Left ventricle myocardium inferior (tissue), 1 donor: ENCODE measurements at regions not wholly inside any gene's neighbourhood (a gene's known extent, or its start where the extent isn't known, plus 50 kb on each side); places are given as distances from the start of the nearest gene placed in this dataset.

ENCODE experiments used
- DNase-seq: peaks from one replicate; pipeline ENCODE4 v3.0.0-alpha.2; 2020
- H3K27ac ChIP-seq: fragments of 200-600 bp; replicated peaks from 2 replicates; pipeline ENCODE4 v1.8.0; 2021
- H3K27me3 ChIP-seq: fragments of 200-600 bp; 2 replicates; pipeline ENCODE4 v1.8.0; 2021; ENCODE audit warnings: low read depth
- H3K36me3 ChIP-seq: fragments of 200-600 bp; 2 replicates; pipeline ENCODE4 v1.8.0; 2021
- H3K4me1 ChIP-seq: fragments of 200-600 bp; 2 replicates; pipeline ENCODE4 v1.8.0; 2021
- H3K4me3 ChIP-seq: fragments of 200-600 bp; 2 replicates; pipeline ENCODE4 v1.8.0; 2021; ENCODE audit warnings: mild to moderate bottlenecking, moderate library complexity
- H3K9me3 ChIP-seq: fragments of 200-600 bp; replicated peaks from 2 replicates; pipeline ENCODE4 v1.8.0; 2021
- intact Hi-C: fragments of 100-400 bp; cut with micrococcal nuclease; formaldehyde crosslinking; loops from one replicate; pipeline ENCODE4 v1.11.0; 2022
- TF ChIP-seq, protein P1 (sequence below): fragments of 200-600 bp; IDR thresholded peaks from 2 replicates; pipeline ENCODE4 v1.8.0; 2021; ENCODE audit warnings: antibody characterized with exemption, mild to moderate bottlenecking, borderline replicate concordance
- donor health status: DM: no; HTN: yes; CAD: no; lungs with severe emphysema.

DNA sequence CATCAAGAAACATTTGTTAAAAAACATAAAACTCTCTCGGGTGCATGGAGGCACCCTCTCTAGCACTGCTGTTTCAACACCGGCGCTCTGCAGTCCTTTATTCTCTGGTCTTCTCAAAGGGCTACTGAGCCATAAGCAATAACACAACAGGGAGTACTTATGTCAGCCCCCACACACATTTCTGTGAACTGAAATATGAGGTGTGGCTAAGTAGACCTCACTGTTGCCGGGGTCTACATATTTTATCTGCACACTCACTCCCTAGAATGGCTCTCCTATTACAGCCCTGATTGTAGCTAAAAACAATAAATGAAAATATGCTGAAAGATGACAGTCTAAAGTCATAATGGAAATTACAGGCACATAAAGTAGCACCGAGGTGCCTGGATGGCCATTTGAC is 235.1 kb downstream of the GRB14 start:
- Histone ChIP-seq H3K36me3 (no peaks in the 10 kb centered on the region), H3K27me3 (no peaks in the 10 kb centered on the region), H3K9me3 (no peaks in the 10 kb centered on the region), H3K4me3 (no peak overlapping the region), H3K4me1 (no peaks in the 10 kb centered on the region), H3K27ac (no peak overlapping the region)
- TF ChIP-seq, protein P1, sequence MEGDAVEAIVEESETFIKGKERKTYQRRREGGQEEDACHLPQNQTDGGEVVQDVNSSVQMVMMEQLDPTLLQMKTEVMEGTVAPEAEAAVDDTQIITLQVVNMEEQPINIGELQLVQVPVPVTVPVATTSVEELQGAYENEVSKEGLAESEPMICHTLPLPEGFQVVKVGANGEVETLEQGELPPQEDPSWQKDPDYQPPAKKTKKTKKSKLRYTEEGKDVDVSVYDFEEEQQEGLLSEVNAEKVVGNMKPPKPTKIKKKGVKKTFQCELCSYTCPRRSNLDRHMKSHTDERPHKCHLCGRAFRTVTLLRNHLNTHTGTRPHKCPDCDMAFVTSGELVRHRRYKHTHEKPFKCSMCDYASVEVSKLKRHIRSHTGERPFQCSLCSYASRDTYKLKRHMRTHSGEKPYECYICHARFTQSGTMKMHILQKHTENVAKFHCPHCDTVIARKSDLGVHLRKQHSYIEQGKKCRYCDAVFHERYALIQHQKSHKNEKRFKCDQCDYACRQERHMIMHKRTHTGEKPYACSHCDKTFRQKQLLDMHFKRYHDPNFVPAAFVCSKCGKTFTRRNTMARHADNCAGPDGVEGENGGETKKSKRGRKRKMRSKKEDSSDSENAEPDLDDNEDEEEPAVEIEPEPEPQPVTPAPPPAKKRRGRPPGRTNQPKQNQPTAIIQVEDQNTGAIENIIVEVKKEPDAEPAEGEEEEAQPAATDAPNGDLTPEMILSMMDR: no peak
- intact Hi-C loops: no loop called here
- no peak for DNase-seq

DNA sequence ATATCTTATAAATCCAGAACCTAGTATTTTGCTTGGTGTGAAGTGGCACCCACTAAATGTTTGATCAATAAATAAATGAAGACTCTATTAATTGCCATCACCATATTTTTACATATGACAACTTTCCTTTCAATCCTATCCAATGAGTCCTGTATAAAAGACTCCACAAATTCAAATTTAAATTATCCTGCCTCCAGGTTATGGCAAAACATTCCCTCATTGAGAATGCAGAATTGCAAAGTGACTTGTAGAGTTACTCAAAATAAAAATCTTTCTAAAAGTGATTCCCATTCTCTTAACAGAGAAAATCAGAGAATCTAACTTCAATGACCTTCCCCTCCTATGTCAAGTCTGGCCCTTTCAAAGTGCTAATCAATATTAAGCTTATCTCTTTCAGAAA is 236.8 kb downstream of the GRB14 start:
- DNase-seq: no peak
- Histone ChIP-seq H3K9me3 (no peaks in the 10 kb centered on the region), H3K4me1 (no peaks in the 10 kb centered on the region), H3K27me3 (no peaks in the 10 kb centered on the region), H3K27ac (no peak overlapping the region), H3K4me3 (no peak overlapping the region), H3K36me3 (no peaks in the 10 kb centered on the region)
- TF ChIP-seq, protein P1: no peak
- intact Hi-C loops: no loop called here

GRCh38 chr2:164371916-164372315 is 249.4 kb downstream of the GRB14 start:
- no peak for DNase-seq
- H3K27ac ChIP-seq: no peak overlapping the region
- H3K36me3 ChIP-seq: no peaks in the 10 kb centered on the region
- H3K4me1 ChIP-seq: no peaks in the 10 kb centered on the region
- H3K9me3 ChIP-seq: peaks cover 10% of the 10 kb centered on the region
- TF ChIP-seq, protein P1: no peak
- H3K27me3 ChIP-seq: no peaks in the 10 kb centered on the region
- no peak overlapping the region for H3K4me3 ChIP-seq
- intact Hi-C loops: no loop called here

- no peak overlapping the region for H3K4me3 ChIP-seq
- intact Hi-C loops: no loop called here
Observed at GRCh38 chr2:164369366-164369765, 251.9 kb downstream of the GRB14 start.

DNA sequence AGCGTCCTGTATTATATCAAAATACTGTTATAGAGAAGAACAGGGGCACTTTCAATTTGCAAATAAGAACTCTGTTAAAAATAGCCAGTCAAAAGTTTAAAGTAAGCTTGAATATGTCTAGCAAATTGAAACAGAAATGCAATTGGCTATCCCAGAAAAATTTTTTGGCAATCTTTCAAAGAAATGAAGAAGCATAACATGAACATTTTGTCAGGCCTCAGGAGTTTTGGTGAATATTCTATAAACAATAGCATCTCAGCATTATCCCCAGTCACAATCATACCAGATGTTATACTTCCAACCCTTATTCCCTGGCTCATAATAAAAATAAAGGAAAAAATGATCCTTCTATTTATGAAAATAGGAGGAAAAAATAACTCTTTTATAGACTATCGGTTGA is 252.4 kb downstream of the GRB14 start:
- H3K27ac ChIP-seq: no peak overlapping the region
- intact Hi-C loops: no loop called here
- no peaks in the 10 kb centered on the region for H3K36me3 ChIP-seq
- H3K4me1 ChIP-seq: no peaks in the 10 kb centered on the region
- H3K9me3 ChIP-seq: peaks cover 10% of the 10 kb centered on the region
- TF ChIP-seq, protein P1: no peak
- no peak overlapping the region for H3K4me3 ChIP-seq
- no peaks in the 10 kb centered on the region for H3K27me3 ChIP-seq
- no peak for DNase-seq

More at GRCh38 chr2:164369366-164369765, 251.9 kb downstream of the GRB14 start:
- H3K4me1 ChIP-seq: no peaks in the 10 kb centered on the region
- peaks cover 10% of the 10 kb centered on the region for H3K9me3 ChIP-seq
- no peaks in the 10 kb centered on the region for H3K27me3 ChIP-seq
- H3K36me3 ChIP-seq: no peaks in the 10 kb centered on the region
- TF ChIP-seq, protein P1: no peak
- H3K27ac ChIP-seq: no peak overlapping the region
- DNase-seq: no peak

DNA sequence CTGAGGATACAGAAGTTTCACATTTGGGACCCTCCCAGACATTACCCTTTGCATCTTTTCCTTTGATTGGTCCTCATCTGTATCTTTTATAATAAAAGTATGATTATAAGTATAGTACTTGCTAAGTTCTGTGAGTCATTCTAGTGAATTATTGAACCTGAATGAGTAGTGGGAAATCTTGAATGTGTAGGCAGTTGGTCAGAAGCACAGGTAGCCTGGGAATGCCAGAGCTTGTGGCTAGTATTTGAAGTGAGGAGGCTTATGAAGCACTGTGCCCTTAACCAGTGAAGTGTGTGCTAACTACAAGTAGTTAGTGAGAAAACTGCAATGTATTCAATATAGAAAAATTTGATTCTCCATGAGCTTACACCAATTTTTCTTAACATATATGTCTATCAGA is 257.6 kb downstream of the GRB14 start:
- Histone ChIP-seq H3K4me3 (no peak overlapping the region), H3K27me3 (no peaks in the 10 kb centered on the region), H3K36me3 (no peaks in the 10 kb centered on the region), H3K27ac (no peak overlapping the region), H3K4me1 (no peaks in the 10 kb centered on the region), H3K9me3 (no peaks in the 10 kb centered on the region)
- DNase-seq: no peak
- TF ChIP-seq, protein P1: no peak
- intact Hi-C loops: no loop called here
